ENCODE measurements at regions not wholly inside any gene's neighbourhood (a gene's known extent, or its start where the extent isn't known, plus 50 kb on each side); places are given as distances from the start of the nearest gene placed in this dataset.

DNA sequence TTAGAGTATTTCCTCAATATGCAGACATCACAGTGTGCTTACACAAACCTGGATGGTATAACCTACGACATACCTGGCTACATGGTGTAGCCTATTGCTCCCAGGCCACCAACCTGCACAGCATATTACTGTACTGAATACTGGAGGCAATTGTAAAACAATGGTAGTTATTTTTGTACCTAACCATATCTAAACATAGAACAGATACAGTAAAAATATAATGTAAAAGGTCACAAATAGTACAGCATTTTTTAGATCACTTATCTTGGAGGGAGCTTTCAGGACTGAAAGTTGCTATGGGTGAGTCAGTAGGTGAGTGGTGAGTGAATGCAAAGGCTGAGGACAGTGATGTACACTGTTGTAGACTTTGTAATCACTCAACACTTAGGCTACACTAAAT is 492.3 kb downstream of the MRPL39 start:
- no peak for DNase-seq

DNA sequence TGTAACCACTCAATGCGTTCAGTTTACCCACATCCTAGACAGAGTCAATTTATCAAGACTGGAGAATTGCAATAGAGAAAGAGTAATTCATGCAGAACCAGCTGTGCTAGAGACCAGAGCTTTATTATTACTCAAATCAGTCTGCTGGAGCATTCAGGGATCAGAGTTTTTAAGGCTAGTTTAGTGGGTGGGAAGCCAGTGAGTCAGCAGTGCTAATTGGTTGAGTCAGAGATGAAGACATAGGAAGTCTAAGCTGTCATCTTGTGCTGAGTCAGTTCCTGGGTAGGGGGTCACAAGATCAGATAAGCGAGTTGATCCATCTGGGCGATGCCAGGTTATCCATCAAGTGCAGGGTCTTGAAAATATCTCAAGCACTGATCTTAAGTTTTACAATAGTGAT is 499.6 kb downstream of the MRPL39 start:
- no peak for DNase-seq

DNA sequence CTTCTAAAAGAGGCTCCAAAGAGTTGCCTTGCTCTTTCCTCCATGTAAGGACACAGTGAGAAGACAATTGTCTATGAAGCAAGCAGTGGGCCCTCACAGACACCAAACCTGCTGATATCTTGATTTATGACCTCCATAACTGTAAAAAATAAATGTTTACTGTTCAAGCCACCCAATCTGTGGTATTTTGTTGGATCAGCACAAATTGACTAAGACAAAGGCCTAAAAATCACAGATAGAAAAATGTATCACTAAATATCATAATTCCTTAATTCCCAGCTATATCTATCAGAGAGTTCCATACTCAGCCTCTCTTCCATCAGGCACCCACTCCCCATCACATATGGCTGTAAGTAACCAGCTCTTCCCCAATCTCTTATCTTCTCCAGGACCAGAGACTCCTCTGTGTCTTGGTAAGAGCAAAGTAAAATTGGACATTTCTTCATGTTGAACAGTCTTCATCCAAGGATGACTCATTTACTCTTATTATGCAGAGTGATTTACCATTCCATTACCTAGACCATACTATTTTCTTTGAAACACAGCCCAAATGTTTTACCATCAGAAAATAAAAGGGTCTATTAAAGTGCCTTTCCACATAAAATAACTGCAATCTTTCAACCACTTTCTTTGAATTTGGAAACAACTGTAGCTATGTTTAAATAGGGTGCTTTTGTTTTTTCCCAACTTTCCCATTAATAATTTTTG is 503.6 kb downstream of the MRPL39 start:
- no peak for DNase-seq

DNA sequence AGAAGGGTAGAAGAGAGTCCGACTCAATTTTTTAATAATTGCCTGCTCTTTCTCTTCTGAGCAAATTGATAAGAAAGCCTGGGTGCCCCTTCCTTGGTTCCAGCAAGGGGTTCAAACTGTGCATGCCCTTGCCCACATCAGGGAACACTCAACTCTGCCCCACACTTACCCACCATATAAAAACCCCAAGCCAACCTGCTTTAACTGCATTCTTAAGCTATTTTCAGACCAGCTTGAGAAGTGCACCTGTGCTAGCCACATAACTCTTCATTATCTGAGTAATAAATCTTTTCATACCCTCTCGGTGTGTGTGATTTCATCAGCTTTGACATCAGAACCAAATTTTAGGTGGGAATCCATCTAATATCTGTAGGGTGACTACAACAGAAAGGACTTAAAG is 509.6 kb downstream of the MRPL39 start:
- no peak for DNase-seq

DNA sequence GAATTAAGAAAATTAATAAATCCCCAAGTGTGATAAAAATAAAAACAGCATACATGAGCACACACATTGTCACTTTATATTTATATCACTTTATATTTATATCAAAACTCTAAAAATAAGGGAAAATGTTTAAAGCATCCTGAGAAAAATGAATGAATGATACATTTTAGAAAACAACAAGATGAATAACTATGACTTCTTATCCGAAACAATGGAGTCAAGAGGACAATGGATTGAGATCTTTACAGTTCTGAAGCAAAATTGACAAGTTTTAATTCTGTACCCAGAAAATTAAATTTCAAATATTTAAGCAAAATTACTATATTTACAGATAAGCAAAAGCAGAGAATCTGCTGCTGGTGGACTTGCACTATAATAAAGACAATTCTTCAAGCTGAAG is 512.6 kb downstream of the MRPL39 start:
- DNase-seq, result no peak

DNA sequence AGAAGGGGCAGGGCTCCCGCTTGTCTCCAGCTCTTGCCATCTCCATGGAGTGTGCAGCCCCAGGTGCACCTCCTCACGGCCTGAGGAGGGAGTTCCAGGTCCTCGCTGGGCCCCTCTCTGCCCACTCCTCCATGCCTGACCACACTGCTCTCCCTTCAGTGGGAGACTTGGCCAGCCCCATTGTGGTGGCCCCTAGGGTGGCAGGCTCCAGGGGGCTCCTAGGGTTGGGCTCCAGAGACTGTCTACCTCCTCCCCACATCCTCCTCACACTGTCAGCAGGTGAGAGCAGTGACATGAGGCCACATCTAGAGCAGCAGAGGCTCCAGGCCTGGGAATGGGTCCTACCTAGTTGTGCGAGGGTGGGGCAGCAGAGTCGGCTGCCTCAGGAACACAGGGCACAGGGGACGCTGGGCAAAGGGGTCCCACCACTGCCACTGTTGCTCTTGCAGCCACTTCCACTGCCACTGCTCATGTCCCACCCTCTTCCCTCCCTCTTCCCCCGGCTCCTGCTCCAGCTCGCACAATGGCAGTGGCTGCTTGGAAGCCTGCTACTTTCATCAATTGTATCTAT is 514.8 kb downstream of the MRPL39 start:
- DNase-seq, result no peak

DNA sequence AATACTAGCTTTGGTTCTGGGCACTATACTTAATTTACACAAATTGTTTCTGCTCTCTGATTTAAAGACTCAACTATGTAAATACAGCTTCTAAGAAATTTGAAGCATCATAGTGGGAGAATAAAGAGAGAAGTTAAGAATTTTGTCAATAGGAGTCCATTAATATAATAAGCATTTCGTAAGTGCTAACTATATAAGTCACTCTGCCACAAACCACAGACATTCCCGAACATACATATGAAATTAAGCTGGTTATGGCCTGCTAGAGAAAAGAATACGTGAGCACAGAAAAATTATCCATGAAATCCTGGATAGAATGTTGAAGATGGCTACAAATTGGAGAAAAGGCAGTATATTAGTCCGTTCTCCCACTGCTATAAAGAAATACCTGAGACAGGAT is 526.2 kb downstream of the MRPL39 start:
- DNase-seq, result no peak

DNA sequence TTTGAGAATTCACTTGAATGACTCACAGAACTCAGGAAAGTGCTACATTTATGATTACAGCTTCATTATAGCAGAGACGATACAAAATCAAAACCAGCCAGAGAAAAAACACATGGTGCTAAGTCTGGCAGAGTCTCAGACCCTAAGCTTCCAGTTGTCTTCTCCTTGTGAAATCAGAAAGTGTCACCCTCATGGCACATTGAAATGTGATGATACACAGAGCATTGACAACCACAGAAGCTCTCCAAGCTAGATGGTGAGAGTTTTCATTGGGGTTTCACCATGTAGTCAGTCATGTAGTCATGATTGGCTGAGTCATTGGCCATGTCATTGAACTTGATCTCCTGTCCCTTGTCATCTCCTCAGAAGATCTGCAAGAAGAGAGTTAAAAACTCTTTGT is 526.6 kb downstream of the MRPL39 start:
- no peak for DNase-seq

DNA sequence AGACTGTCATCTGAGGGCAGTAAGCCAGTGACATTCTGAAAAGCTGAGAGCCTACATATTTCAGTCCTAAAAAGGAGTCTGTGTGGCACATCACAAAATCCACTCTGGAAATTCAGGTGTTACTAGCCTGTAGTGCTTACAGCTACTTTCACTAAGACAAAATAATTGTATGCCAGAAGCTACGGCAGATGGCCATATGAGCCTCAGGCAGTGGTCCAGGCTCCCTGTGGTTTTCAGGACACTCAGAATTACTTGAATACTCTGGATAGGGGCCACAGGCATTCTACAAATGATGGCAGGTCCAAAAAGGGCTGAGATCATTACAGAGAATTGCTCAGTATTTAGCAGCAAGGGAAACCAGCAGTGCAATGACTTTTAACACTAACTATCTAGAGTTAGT is 527.1 kb downstream of the MRPL39 start:
- no peak for DNase-seq

DNA sequence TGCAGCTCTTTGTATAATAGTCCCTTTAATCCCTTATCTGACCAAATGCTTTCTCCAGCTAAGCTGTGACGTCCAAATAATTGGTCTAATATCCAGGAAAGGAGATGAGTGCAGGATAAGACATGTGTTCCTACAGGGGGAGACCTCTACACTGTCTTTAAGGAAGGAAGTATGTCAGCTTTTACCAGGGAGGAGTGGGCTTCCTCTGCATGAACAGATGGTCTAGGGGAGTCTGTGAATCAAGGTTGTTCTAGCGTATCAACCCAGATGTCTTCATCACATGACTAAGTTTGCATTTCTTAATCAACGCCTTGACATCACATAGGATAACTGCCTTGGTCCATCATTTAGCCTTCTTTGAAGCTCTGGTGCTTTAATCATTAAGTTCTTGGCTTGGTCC is 528.2 kb downstream of the MRPL39 start:
- no peak for DNase-seq

DNA sequence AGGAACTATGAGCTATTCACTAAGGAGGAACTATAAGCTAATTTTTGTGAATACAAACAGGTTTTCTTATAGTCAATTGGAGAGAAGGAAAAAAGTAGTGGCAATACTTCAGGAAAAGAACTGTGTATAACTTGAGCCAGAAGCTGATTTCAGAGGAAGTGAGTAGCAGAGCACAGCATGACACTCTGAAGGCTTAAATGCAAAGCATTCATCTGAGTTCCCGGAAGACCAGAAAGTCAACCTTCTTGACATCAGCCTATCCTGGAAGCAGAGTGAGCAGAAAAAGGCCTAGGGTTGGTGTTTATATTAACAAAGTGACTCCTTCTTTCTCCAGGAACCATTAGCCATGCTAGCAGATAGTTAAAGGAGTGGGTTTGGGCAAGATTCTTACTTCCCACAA is 545.2 kb downstream of the MRPL39 start:
- no peak for DNase-seq

DNA sequence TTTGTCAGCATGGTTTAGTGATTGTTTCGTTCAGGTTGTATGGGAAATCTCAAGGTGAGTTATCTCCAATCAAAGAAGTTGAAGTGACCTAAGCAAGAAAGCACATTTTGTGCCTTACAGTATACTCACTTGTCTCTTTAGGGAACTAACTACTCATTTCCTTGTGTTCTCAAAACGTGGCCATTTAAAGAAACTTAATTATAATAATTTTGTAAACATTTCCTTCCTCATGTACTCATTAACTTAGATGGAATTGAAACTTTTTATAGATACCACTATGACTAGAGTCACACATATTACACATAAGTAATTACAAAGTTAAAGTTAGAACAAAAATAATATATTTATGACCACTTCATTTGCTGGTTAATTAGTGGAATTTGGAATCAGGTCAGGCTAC is 552.6 kb downstream of the MRPL39 start:
- no peak for DNase-seq

DNA sequence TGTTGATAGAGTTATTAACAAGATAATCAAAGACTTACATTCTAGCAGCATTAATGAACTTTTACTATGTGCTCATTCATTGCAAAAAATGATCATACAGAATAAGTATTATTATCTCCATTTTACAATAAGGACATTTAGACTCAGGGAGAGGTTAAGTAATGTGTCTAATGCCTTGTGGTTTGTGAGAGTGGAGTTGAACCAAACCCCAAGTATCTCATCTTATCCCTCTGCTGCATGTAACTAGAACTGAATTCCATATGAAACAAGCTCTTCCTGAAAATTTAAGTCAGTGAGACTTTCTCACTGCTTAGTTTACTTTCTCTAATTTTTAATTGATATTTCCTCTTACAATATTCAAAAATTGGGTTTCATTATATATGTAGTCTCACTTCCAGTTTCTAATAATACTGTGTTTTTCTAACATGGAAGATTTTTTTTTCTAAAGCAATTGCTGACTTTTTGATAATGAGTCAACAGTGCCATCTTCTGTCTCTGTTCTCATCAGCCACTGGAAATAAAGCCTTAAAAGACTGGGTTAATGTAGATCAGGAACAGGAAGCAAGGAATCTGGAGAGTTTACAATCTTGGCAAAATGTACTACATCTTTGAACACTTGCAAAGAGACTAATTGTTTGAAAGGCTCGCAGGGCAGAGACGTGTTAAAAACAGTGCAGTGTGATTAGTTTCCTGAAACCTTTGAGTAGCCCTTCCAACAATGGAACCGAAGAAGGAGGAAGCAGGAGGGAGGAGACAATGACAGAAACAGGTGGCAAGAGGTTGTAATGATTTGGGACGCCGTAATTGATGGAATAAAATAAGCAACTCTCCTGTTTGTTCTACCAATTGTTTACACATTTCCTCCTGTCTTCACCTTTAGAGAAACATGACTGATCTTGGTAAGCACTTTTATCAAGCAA is 567.6 kb downstream of the MRPL39 start:
- no peak for DNase-seq

DNA sequence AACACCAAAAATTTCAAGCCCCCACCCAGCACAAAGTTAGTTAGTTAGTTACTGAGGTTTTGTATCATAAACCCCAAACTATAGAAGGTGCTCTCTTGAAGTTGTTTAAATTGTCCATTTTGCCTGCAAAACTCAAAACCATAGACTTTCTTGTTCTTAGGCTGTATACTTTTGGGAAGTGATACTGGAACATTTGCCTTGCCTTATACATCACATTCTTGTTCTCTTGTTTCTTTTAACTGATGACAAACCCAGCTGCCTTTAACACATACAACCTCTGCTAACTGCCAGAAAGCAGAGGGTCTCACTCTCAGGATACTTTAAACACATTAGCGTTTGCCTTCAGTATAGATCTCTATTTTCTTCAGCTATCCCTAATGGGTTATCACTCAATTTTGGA is 570.5 kb downstream of the MRPL39 start:
- DNase-seq, result no peak

DNA sequence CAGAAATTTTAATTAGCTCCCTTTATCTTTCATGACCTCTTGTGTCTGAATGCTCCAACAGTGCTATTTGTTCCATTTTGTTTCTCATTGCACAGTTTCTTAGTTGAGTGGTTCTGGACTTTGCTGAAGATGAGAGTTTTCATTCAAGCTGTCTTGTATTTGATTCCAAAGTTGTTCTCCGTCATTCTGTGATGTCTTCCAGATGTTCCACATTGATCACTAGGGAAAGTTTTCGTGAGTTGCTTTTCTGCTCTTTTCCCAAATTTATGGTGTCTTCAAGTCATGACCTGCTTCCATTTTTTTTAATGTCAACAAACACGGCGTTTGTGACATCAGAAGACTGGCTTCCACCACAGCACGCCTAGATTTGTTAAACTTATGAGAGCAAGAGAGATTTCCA is 575.5 kb downstream of the MRPL39 start:
- no peak for DNase-seq

DNA sequence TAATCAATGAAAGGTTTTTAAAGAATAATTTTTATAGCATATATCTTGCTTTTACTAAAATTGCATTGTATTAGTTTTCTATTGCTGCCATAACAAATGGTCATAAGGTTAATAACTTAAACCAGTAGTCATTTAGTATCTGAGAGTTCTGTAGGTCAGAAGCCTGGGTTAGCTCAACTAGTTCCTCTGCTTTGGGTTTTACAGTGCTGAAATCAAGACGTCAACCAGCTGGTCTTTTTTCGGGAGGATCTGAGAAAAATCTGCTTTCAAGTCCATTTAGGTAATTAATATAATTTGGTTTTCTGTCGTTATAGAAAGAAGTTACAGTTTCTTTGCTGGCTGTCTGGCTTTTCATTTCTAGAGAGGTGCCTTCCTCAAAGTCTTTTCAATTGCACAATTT is 577.7 kb downstream of the MRPL39 start:
- DNase-seq, result no peak

DNA sequence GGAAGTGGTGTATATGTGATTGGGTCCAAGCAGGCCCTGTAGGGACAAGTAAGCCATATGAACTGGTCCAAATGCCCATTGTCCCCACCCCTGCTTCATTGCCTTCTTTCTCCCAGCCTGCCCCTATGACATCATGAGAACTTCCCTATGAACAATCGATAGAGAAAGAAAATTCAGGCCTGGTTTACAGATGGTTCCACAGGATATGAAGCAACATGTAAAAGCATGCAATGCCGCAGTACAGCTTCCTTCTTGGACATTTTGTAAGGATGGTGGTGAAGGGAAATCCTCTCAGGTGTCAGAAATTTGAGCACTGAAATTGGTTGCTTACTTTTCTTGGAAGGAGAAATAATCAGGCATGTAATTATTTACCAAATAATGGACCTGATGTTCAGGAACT is 581.7 kb downstream of the MRPL39 start:
- DNase-seq, result no peak

DNA sequence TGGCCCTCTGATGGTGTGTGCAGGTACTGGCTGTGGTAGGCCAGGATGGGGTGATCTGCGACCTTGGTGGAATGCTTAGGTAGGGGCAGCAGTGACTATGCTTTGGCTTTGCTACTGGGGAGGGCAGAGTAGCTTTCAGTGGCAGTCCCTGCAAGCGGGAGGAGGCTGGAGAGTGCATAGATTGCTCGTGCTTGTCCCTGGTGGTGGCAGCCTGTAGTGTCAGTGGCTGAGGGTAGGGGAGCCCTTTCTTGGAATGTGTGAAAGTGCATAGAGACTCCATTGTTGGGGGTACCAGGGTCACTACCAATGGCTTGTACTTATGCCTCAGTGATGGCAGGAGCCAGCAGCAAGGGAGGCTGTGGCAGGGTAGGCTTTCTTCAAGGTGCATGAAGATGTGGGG is 582.6 kb downstream of the MRPL39 start:
- no peak for DNase-seq

DNA sequence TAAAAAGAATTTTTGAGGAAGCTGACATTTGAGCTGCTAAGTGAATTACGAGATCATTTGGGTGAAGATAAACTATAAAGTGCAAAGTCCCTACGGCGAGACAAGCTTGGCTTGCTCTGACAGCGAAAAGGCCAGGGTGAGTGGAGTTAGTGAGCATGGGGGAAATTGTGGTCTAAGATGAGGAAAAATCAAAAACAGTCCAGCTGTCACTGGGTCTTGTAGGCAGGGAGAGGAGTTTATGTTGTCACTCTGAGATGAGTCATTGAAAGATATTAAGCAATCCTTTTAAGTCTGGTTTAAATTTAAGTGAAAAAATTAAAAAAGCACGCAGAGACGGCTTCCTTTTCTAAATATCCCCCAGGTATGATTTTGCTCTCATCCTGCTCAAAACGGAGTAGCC is 601.9 kb downstream of the MRPL39 start:
- DNase-seq, result no peak

DNA sequence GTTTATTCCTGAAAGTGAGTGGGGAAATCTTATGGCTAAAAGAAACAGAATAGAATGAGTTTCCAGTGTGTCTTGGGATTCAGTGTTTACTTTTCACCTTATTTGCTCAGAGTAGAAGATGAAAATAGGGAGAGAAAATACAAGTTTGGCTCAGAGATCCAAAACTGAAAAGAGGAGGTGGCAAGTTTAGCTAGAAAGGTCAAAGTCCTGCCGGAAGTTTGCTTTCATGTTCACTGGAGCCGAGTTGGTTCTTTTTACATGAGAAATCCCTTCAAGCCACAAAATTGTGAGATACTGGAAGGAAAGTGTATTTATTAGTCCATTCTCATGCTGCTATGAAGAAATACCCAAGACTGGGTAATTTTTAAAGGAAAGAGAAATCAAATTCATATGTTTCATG is 604.6 kb downstream of the MRPL39 start:
- DNase-seq, result no peak

DNA sequence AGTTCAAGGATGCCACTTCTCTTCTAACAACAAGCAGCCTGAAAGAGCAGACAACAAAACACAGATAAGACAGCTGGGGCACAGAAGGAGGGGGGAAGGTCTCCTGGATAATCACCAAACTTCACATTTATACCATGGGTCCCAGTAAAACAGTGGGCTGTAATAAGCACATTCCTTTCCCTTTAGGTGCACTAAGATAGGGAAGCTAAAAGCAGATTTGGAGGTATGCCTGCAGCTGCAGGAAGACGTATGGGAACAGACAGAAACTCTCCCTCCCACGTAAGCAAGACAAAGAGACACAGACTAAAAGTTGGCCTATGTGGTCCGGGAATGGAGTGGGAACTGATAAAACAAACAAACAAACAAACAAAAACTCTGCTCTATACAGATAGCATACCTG is 612.1 kb downstream of the MRPL39 start:
- no peak for DNase-seq

DNA sequence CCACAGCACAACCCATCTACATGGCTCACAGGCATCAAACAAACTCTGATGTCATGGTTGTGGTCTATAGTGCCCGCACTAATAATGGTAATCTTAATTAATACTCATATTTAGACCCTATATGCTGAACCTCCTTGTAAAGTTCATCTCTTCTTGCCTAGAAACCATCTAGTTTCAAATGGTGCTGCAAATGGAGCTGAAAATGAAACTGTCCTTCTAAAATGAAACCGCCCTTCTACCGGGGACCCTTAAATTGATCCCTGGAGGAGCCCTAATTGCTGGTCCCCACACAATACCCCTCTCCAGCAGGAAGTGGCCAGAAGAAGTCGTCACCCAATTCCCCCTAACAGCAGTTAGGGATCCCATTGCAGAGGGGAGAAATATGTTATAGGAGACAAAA is 612.6 kb downstream of the MRPL39 start:
- no peak for DNase-seq

DNA sequence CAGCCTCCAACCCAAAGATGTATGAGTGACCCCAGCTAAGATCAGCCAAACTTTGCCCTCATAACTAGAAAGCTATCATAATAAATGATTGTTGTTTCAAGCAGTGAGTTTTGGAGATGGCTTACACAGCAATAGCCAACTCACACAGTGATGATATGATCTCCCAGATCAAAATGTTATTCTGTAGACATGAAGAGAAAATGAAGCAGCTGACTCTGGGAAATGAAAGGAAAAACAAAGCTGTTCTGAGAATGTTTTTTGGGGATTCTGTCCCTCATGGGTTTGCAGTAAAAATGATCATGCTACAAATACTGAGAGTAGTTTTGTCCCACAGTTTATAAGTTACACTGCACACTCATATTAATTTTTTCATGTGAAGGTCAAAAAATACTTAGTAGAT is 617.8 kb downstream of the MRPL39 start:
- no peak for DNase-seq

DNA sequence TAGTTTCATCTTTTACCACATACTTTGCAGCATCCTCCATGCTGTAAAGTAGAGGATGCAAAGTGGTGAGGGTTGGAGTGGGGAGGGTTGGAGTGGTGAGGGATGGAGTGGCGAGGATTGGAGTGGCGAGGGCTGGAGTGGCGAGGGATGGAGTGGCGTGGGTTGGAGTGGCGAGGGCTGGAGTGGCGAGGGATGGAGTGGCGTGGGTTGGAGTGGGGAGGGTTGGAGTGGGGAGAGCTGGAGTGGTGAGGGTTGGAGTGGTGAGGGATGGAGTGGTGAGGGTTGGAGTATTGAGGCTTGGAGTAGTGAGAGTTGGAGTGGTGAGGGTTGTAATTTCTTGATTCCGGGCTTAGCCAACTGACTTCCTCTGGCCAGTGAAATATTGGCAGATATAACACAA is 618.3 kb downstream of the MRPL39 start:
- DNase-seq, result no peak
